ENCODE measurements at regions not wholly inside any gene's neighbourhood (a gene's known extent, or its start where the extent isn't known, plus 50 kb on each side); places are given as distances from the start of the nearest gene placed in this dataset.

DNA sequence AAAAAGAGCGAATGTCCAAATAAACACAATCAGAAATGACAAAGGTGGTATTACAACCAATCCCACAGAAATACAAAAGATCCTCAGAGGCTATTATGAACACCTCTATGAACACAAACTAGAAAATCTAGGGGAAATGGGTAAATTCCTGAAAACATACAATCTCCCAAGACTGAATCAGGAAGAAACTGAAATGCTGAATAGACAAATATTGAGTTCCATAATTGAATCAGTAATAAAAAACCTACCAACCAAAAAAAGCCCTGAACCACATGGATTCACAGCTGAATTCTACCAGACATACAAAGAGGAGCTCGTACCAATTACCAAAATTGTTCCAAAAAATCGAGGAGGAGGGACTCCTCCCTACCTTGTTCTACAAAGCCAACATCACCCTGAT, 56.1 kb upstream of the ZNF800 start:
- peaks cover 35% of the 10 kb centered on the region for H3K9me3 Mint-ChIP-seq (ENCODE audit: low read depth)
- no peak for TF ChIP-seq CTCF (IDR thresholded peaks at IDR 0.05)
- no peak overlapping the region for H3K4me3 Mint-ChIP-seq (ENCODE audit: unreplicated experiment)
- no peak for DNase-seq (ENCODE audit: low spot score)
- H3K27ac Mint-ChIP-seq (ENCODE audit: unreplicated experiment), result no peak overlapping the region
- H3K27me3 Mint-ChIP-seq (ENCODE audit: low read depth), result peaks cover 29% of the 10 kb centered on the region
- no peaks in the 10 kb centered on the region for H3K4me1 Mint-ChIP-seq (ENCODE audit: low read depth)
- H3K36me3 Mint-ChIP-seq (ENCODE audit: low read depth), result peaks cover 5% of the 10 kb centered on the region

DNA sequence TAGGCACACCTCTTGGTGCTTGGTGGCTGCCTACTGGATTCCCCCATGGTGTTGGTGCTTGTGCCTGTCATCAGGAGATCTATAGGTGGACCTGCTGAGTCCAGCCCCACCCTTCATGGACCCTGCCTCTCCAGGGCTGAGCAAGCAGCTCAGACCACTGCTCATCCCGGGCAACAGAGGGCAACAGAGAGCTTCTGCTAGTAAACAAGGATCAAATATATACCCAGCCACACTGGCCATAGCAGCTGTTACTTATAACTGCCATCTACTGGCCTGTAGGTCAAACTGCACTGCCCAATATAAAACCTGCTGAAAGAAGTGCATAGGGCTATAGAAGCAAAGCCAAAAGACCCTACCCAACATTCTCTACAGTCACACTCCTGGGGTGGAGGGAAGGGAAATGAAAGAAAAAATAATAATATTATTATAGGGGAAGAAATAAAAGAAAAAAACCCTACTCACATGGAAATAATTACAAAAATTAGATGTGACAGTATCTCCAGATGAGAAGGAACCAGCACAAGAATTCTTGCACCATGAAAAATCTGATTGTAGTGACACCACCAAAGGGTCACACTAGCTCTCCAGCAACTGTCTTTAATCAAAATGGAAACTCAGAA, 54.9 kb upstream of the ZNF800 start:
- Mint-ChIP-seq H3K27me3 (ENCODE audit: low read depth) (peaks cover 22% of the 10 kb centered on the region), H3K36me3 (ENCODE audit: low read depth) (peaks cover 5% of the 10 kb centered on the region), H3K27ac (ENCODE audit: unreplicated experiment) (no peak overlapping the region), H3K9me3 (ENCODE audit: low read depth) (peaks cover 35% of the 10 kb centered on the region), H3K4me3 (ENCODE audit: unreplicated experiment) (no peak overlapping the region), H3K4me1 (ENCODE audit: low read depth) (no peaks in the 10 kb centered on the region)
- TF ChIP-seq CTCF (IDR thresholded peaks at IDR 0.05), result peak; percentile 57
- DNase-seq (ENCODE audit: low spot score), result no peak

- Mint-ChIP-seq H3K4me1 (ENCODE audit: low read depth) (no peaks in the 10 kb centered on the region), H3K36me3 (ENCODE audit: low read depth) (peaks cover 5% of the 10 kb centered on the region), H3K4me3 (ENCODE audit: unreplicated experiment) (no peak overlapping the region), H3K27ac (ENCODE audit: unreplicated experiment) (no peak overlapping the region), H3K9me3 (ENCODE audit: low read depth) (peaks cover 32% of the 10 kb centered on the region), H3K27me3 (ENCODE audit: low read depth) (peaks cover 21% of the 10 kb centered on the region)
- no peak for DNase-seq (ENCODE audit: low spot score)
- no peak for TF ChIP-seq CTCF (IDR thresholded peaks at IDR 0.05)
These were observed 54.3 kb upstream of the ZNF800 start for GRCh38 chr7:127446842-127447241.

Data from chondrocyte (in vitro differentiated cells).